Activated CD4-positive, alpha-beta memory T cell treated with anti-CD3 and anti-CD28 coated beads, Interleukin-2, amount 10 ng/mL, durations not matched to agents 7 days and 5 days (primary cell): ENCODE measurements at regions not wholly inside any gene's neighbourhood (a gene's known extent, or its start where the extent isn't known, plus 50 kb on each side); places are given as distances from the start of the nearest gene placed in this dataset.

ENCODE experiments used
- CTCF ChIA-PET: fragments of 350-600 bp; sonication (Branson Sonifier 250); formaldehyde crosslinking; loops from one replicate; lab custom pipeline; 2021; ENCODE audit warnings: antibody characterized with exemption, inconsistent platforms; lab: Charles Lee
- POLR2A ChIA-PET: fragments of 350-600 bp; sonication (Branson Sonifier 250); formaldehyde crosslinking; loops from one replicate; lab custom pipeline; 2021; ENCODE audit warnings: antibody characterized with exemption; lab: Charles Lee
- DNase-seq: peaks from one replicate; pipeline ENCODE4 v3.0.0-alpha.2; 2020
- H3K27ac Mint-ChIP-seq: one replicate; pipeline ENCODE4 v1.8.0; 2021; ENCODE audit warnings: mild to moderate bottlenecking, mixed read lengths
- H3K27me3 Mint-ChIP-seq: one replicate; pipeline ENCODE4 v1.8.0; 2021; ENCODE audit warnings: mixed read lengths
- H3K36me3 Mint-ChIP-seq: one replicate; pipeline ENCODE4 v1.8.0; 2021; ENCODE audit warnings: low read depth, mixed read lengths
- H3K4me1 Mint-ChIP-seq: one replicate; pipeline ENCODE4 v1.8.0; 2021; ENCODE audit warnings: mixed read lengths
- H3K4me3 Mint-ChIP-seq: one replicate; pipeline ENCODE4 v1.8.0; 2021; ENCODE audit warnings: mild to moderate bottlenecking, mixed read lengths
- H3K9me3 Mint-ChIP-seq: one replicate; pipeline ENCODE4 v1.8.0; 2021; ENCODE audit warnings: mixed read lengths

GRCh38 chr17:63120406-63120805, 154.4 kb downstream of the TANC2 start:
- Mint-ChIP-seq H3K27ac (no peak overlapping the region), H3K9me3 (no peaks in the 10 kb centered on the region), H3K27me3 (no peaks in the 10 kb centered on the region), H3K36me3 (no peaks in the 10 kb centered on the region), H3K4me1 (no peaks in the 10 kb centered on the region), H3K4me3 (no peak overlapping the region)
- DNase-seq: no peak
- CTCF ChIA-PET: no interaction called here
- POLR2A ChIA-PET: no interaction called here

- no peak for DNase-seq
- Mint-ChIP-seq H3K27me3 (no peaks in the 10 kb centered on the region), H3K27ac (no peak overlapping the region), H3K4me3 (no peak overlapping the region), H3K4me1 (no peaks in the 10 kb centered on the region), H3K9me3 (no peaks in the 10 kb centered on the region), H3K36me3 (no peaks in the 10 kb centered on the region)
- ChIA-PET CTCF (no interaction called here), POLR2A (no interaction called here)
These were observed 158.5 kb downstream of the TANC2 start for GRCh38 chr17:63124536-63124935.

GRCh38 chr17:63124958-63125357, 158.9 kb downstream of the TANC2 start:
- DNase-seq: no peak
- H3K36me3 Mint-ChIP-seq: no peaks in the 10 kb centered on the region
- POLR2A ChIA-PET: no interaction called here
- CTCF ChIA-PET: no interaction called here
- H3K9me3 Mint-ChIP-seq: no peaks in the 10 kb centered on the region
- H3K27ac Mint-ChIP-seq: no peak overlapping the region
- H3K4me3 Mint-ChIP-seq: no peak overlapping the region
- no peaks in the 10 kb centered on the region for H3K4me1 Mint-ChIP-seq
- no peaks in the 10 kb centered on the region for H3K27me3 Mint-ChIP-seq

GRCh38 chr17:63125987-63126386, 160.0 kb downstream of the TANC2 start:
- POLR2A ChIA-PET: no interaction called here
- CTCF ChIA-PET: no interaction called here

GRCh38 chr17:63126607-63127006, 160.6 kb downstream of the TANC2 start:
- Mint-ChIP-seq H3K4me3 (no peak overlapping the region), H3K4me1 (no peaks in the 10 kb centered on the region), H3K27ac (no peak overlapping the region), H3K36me3 (no peaks in the 10 kb centered on the region), H3K9me3 (no peaks in the 10 kb centered on the region), H3K27me3 (no peaks in the 10 kb centered on the region)
- DNase-seq: no peak
- ChIA-PET POLR2A (no interaction called here), CTCF (no interaction called here)

More at GRCh38 chr17:63125987-63126386, 160.0 kb downstream of the TANC2 start:
- Mint-ChIP-seq H3K27ac (no peak overlapping the region), H3K4me1 (no peaks in the 10 kb centered on the region), H3K27me3 (no peaks in the 10 kb centered on the region), H3K4me3 (no peak overlapping the region), H3K9me3 (no peaks in the 10 kb centered on the region), H3K36me3 (no peaks in the 10 kb centered on the region)
- DNase-seq: no peak

- no peak overlapping the region for H3K27ac Mint-ChIP-seq
- H3K36me3 Mint-ChIP-seq: no peaks in the 10 kb centered on the region
- POLR2A ChIA-PET: no interaction called here
- CTCF ChIA-PET: no interaction called here
- H3K4me1 Mint-ChIP-seq: no peaks in the 10 kb centered on the region
- no peaks in the 10 kb centered on the region for H3K9me3 Mint-ChIP-seq
- no peak for DNase-seq
- no peaks in the 10 kb centered on the region for H3K27me3 Mint-ChIP-seq
- no peak overlapping the region for H3K4me3 Mint-ChIP-seq
These were observed 166.4 kb downstream of the TANC2 start for GRCh38 chr17:63132459-63132911.

GRCh38 chr17:63133491-63133890, 167.5 kb downstream of the TANC2 start:
- Mint-ChIP-seq H3K36me3 (no peaks in the 10 kb centered on the region), H3K9me3 (no peaks in the 10 kb centered on the region), H3K27ac (no peak overlapping the region), H3K4me1 (no peaks in the 10 kb centered on the region), H3K27me3 (no peaks in the 10 kb centered on the region), H3K4me3 (no peak overlapping the region)
- ChIA-PET POLR2A (no interaction called here), CTCF (no interaction called here)
- no peak for DNase-seq

GRCh38 chr17:63134867-63135266, 168.8 kb downstream of the TANC2 start:
- ChIA-PET POLR2A (no interaction called here), CTCF (no interaction called here)
- no peak overlapping the region for H3K4me3 Mint-ChIP-seq
- H3K9me3 Mint-ChIP-seq: no peaks in the 10 kb centered on the region
- no peak for DNase-seq
- no peak overlapping the region for H3K27ac Mint-ChIP-seq
- H3K27me3 Mint-ChIP-seq: no peaks in the 10 kb centered on the region
- no peaks in the 10 kb centered on the region for H3K4me1 Mint-ChIP-seq
- H3K36me3 Mint-ChIP-seq: no peaks in the 10 kb centered on the region

GRCh38 chr17:63136369-63137012, 170.5 kb downstream of the TANC2 start:
- CTCF ChIA-PET: no interaction called here
- Mint-ChIP-seq H3K4me1 (peaks cover 3% of the 10 kb centered on the region), H3K27me3 (no peaks in the 10 kb centered on the region), H3K4me3 (no peak overlapping the region), H3K27ac (no peak overlapping the region), H3K9me3 (no peaks in the 10 kb centered on the region), H3K36me3 (no peaks in the 10 kb centered on the region)
- no peak for DNase-seq
- POLR2A ChIA-PET: no interaction called here

- CTCF ChIA-PET: no interaction called here
These were observed 171.1 kb downstream of the TANC2 start for GRCh38 chr17:63137163-63137562.

GRCh38 chr17:63138713-63139112, 172.7 kb downstream of the TANC2 start:
- Mint-ChIP-seq H3K27ac (no peak overlapping the region), H3K27me3 (no peaks in the 10 kb centered on the region), H3K36me3 (no peaks in the 10 kb centered on the region), H3K4me1 (peaks cover 3% of the 10 kb centered on the region), H3K9me3 (no peaks in the 10 kb centered on the region), H3K4me3 (no peak overlapping the region)
- no peak for DNase-seq
- POLR2A ChIA-PET: no interaction called here
- CTCF ChIA-PET: no interaction called here

More at GRCh38 chr17:63137163-63137562, 171.1 kb downstream of the TANC2 start:
- H3K27ac Mint-ChIP-seq: no peak overlapping the region
- no peak overlapping the region for H3K4me3 Mint-ChIP-seq
- no peaks in the 10 kb centered on the region for H3K36me3 Mint-ChIP-seq
- peaks cover 3% of the 10 kb centered on the region for H3K4me1 Mint-ChIP-seq
- H3K27me3 Mint-ChIP-seq: no peaks in the 10 kb centered on the region
- H3K9me3 Mint-ChIP-seq: no peaks in the 10 kb centered on the region
- POLR2A ChIA-PET: no interaction called here
- no peak for DNase-seq

- no peaks in the 10 kb centered on the region for H3K36me3 Mint-ChIP-seq
- ChIA-PET POLR2A (interaction anchor here (0.9 kb wide), 1 partner anchor 19 kb away, joined by 3 read pairs; no protein-coding TSS in a partner anchor), CTCF (no interaction called here)
- no peaks in the 10 kb centered on the region for H3K9me3 Mint-ChIP-seq
- H3K27me3 Mint-ChIP-seq: no peaks in the 10 kb centered on the region
- no peak overlapping the region for H3K4me3 Mint-ChIP-seq
- H3K4me1 Mint-ChIP-seq: peaks cover 3% of the 10 kb centered on the region
- DNase-seq: no peak
- no peak overlapping the region for H3K27ac Mint-ChIP-seq
These were observed 173.3 kb downstream of the TANC2 start for GRCh38 chr17:63139356-63139755.

- Mint-ChIP-seq H3K4me3 (no peak overlapping the region), H3K9me3 (no peaks in the 10 kb centered on the region), H3K27me3 (no peaks in the 10 kb centered on the region), H3K36me3 (no peaks in the 10 kb centered on the region), H3K4me1 (peaks cover 3% of the 10 kb centered on the region), H3K27ac (no peak overlapping the region)
- POLR2A ChIA-PET: interaction anchor here (0.9 kb wide), 1 partner anchor 18 kb away, joined by 3 read pairs; no protein-coding TSS in a partner anchor
- DNase-seq: no peak
- CTCF ChIA-PET: no interaction called here
These were observed 174.2 kb downstream of the TANC2 start for GRCh38 chr17:63140255-63140654.

GRCh38 chr17:63142836-63143235, 176.8 kb downstream of the TANC2 start:
- H3K4me3 Mint-ChIP-seq: no peak overlapping the region
- no peak overlapping the region for H3K27ac Mint-ChIP-seq
- ChIA-PET CTCF (no interaction called here), POLR2A (no interaction called here)
- H3K4me1 Mint-ChIP-seq: peaks cover 3% of the 10 kb centered on the region
- H3K9me3 Mint-ChIP-seq: no peaks in the 10 kb centered on the region
- DNase-seq: no peak
- no peaks in the 10 kb centered on the region for H3K27me3 Mint-ChIP-seq
- H3K36me3 Mint-ChIP-seq: no peaks in the 10 kb centered on the region
